Endothelial cell of umbilical vein (primary cell): ENCODE measurements at regions not wholly inside any gene's neighbourhood (a gene's known extent, or its start where the extent isn't known, plus 50 kb on each side); places are given as distances from the start of the nearest gene placed in this dataset.

Experiments
- CTCF ChIP-seq, 2 donors: IDR thresholded peaks; 1 replicate in 1 of 2; 2 replicates in 1 of 2; pipeline ENCODE4 v1.5.1; 2011; ENCODE audit warnings: low read length in 2 of 2, mild to moderate bottlenecking in 2 of 2, moderate library complexity in 2 of 2, control low read depth in 1 of 2, inconsistent platforms in 1 of 2, low read depth in 1 of 2; ENCODE audit not compliant: insufficient read depth in 1 of 2; ENCODE audit errors: extremely low read depth in 1 of 2
- JUN ChIP-seq: IDR thresholded peaks from 2 replicates; pipeline ENCODE4 v1.6.1; 2011; ENCODE audit warnings: borderline replicate concordance, low read depth; ENCODE audit not compliant: insufficient read length, insufficient read depth
- POLR2A ChIP-seq: IDR thresholded peaks from 2 replicates; pipeline ENCODE4 v1.6.1; 2012; ENCODE audit warnings: low read depth, mild to moderate bottlenecking, control low read depth, low read length
- TF ChIP-seq, protein P1 (sequence below): IDR thresholded peaks from 2 replicates; pipeline ENCODE4 v1.6.1; 2011; ENCODE audit not compliant: insufficient read depth, insufficient read length

DNA sequence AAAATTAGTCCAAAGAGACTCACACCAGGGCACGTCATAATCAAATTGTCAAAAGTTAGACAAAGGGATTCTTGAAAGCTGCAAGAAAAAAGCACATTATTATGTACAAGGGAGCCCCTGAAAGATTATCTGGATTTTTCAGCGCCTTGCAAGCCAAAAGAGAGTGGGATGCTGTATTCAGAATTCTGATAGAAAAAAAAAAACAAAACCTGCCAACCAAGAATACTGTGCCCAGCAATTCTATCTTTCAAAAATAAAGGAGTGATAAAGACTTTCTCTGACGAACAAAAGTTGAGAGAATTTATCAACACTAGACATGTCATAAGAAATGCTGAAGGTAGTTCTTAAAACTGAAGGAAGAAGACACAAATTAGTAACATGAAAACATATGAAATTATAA is 240.2 kb downstream of the SNX13 start:
- TF ChIP-seq CTCF (IDR thresholded peaks at IDR 0.05; ENCODE audit: extremely low read depth in 1 of 2, insufficient read depth in 1 of 2, low read depth in 1 of 2, low read length in 2 of 2) (no peak), POLR2A (no peak), JUN (no peak)
- TF ChIP-seq, protein P1, sequence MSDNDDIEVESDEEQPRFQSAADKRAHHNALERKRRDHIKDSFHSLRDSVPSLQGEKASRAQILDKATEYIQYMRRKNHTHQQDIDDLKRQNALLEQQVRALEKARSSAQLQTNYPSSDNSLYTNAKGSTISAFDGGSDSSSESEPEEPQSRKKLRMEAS: no peak
